HG03060 (cell line): ENCODE measurements at regions not wholly inside any gene's neighbourhood (a gene's known extent, or its start where the extent isn't known, plus 50 kb on each side); places are given as distances from the start of the nearest gene placed in this dataset.

Source experiments
- ATAC-seq: cut with Tn5 transposase; IDR thresholded peaks from one replicate; pipeline ENCODE4 v1.9.1; 2021; ENCODE audit warnings: low read depth, moderate number of reproducible peaks; ENCODE audit not compliant: unreplicated experiment

DNA sequence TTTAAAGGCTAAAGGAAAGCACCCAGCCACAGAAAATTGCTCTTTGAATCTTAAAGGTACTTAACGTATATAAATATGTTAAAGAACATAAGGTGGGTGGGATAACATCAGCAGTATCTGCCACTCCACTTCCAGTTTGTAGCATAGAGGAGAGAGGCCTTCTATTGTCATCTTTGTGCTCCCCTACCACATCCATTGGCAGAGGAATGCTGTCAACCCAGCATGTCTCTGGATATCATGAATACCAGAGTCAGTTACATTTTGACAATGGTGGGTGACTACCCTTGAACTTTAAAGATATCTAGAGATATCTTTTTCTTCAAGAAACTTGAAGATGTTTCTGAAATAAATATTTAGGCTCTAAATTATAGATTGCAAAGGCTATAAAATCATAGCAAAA lies 283.2 kb upstream of the LRRC7 start:
- ATAC-seq: no peak

DNA sequence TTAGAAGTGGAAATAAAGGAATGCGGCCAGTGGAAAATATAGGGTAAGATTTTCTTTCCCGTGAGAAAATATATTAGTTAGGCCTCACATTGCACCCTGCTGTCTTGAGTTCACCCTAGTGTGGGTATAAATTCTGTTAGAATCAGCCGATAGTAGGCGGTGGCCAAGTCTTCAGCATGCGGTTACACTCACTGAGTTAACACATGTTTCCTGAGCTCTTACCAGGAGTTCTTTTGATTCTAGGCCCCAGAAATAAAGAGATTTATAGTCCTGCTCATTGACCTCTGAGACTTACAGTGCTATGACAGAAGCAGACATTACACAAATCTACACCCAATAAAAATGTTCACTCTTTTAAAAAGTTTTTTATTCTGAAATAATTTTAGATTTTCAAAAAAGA lies 279.3 kb upstream of the LRRC7 start:
- ATAC-seq: no peak

DNA sequence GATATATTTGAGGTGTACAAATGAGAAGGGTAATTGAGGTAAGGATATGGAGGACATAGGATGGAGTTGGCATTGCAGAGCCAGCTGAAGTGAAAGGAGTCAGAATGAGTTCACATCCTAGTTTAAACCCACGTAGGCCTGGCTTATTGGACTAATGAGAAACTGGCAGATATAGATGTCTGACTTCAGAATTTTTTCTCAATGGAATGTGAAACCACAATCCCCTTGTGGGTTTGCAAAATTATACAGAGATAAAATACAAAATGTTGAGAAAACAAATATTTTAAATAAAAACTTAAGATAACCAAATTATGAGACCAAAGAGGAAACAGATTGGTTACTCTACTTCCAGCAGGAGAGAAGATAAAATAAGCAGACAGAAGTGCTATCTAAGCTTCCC lies 277.4 kb upstream of the LRRC7 start:
- ATAC-seq: no peak

DNA sequence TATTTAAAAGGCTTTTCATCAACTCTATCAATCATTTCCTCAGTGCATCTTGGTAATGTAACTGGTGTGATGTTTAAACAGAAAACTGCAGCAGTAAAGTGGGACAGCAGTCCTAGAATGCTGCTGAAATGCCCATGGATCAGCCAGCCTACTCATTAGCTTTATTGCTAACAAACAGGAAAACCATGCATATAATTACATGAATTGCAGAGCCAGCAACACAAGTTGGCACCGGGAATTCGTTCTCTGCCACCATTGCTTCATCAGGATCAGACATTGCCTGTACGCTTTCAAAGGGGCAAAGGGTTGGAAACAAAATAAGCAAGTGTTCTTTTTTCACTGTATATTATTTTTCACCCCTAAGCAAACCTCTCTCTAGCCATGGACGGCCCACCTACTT lies 276.2 kb upstream of the LRRC7 start:
- no peak for ATAC-seq

- no peak for ATAC-seq
Observed at GRCh38 chr1:69292833-69293232, 274.9 kb upstream of the LRRC7 start.

GRCh38 chr1:69294171-69294570 lies 273.6 kb upstream of the LRRC7 start:
- ATAC-seq: no peak

DNA sequence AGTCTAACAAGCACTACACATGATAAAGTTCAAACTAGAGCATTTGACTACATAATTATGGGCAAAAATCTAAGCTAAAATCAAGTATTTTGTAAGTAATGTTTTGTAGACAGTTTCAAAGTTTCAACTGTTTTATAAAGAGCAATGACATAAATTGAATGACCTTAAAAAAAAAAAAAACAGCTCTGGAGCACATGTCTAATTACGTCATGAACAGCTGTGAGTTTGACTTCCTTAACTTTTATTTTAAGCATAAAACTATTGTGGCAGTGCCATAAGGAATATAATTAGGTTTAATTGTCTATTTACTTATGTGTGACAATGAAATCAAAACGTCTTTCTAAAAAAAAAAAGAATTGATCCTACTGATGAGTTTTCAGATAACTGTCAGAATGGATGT lies 272.5 kb upstream of the LRRC7 start:
- ATAC-seq: no peak

DNA sequence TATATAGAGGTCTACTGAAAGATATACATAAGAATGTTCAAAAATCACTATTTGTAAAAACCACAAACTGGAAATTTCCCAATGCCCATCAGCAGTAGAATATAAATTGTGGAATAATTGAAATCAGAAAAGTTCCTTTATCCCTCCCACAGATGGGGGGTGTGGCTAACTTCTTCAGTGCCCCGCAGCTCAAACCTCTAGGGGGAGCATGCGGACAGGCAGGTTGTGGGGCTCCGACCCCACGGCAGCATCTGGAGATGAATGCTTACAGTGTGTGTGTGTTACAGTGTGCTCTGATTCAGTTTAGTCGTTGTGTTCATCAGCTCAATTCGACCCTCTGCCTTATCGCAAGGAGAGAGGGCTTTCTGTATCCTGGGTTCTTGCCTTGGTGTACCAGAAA lies 262.1 kb upstream of the LRRC7 start:
- no peak for ATAC-seq

DNA sequence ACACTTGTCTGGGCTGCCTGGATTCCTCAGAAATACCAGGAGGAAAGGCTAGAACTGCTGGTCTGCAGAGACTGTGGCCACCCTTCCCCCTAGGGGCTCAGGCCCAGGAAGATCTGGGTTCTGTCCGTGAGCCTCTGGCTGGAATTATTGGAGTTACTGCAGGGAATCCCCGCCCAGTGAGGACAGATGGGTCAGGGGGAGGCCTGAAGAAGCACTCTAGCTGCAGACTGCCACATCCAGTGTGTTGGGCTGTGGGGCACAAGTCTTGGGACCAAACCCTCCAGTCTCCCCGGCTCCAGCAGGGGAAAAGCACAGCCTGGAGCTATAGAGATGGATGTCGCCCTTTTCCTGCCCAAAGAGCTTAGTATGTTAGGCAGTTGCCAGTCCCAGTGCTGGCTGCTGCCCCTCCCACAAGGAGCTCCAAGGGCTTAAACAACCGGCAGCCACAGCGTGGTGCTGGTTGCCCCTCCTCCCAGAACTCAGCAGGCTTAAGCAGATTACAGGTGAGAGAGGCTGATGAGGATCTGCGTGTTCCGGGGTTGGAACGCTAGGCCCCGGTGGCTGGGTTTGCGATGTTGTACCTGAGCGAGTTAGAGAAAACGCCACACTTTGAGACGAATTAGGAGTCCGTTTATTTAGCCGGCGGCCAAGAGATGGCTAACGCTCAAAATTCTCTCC lies 255.5 kb upstream of the LRRC7 start:
- ATAC-seq: no peak

DNA sequence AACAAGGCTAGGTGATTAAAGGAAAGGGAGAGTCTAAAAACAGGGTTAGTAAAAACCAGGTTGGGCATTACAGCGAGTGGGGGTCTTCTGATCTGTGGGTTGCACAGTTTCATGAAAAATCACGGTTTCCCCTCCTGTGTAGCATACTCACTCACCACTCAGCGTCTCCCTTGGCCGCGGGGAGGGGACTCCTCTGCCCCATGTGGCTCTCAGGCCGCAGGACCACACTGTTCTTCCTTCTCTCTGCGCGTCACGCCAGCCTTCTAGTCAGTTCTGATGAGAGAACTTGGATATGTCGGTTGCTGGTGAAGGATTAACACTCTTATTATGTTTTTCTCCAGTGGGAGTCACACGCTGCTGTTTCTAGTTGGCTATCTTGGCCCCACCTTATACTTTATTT lies 254.6 kb upstream of the LRRC7 start:
- no peak for ATAC-seq

DNA sequence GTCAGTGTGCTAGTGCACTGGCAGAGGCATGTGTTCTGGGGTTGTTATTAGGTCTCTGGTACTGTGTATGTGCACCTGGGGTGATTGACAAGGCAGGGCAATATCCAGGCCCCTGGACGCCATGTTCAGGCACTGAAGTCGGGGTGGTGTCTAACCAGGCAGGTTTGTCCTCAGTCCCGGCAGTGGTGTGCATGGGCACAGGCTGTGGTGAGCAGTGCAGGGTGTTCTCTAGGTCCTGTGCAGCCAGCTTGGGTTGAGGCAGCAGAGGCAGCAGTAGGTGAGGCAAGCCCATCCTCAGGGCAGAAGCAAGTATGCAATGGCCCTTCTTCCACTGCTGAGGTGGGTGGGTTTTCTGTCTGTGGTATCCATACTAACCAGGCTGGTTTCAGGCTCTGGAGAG lies 252.3 kb upstream of the LRRC7 start:
- ATAC-seq: no peak

DNA sequence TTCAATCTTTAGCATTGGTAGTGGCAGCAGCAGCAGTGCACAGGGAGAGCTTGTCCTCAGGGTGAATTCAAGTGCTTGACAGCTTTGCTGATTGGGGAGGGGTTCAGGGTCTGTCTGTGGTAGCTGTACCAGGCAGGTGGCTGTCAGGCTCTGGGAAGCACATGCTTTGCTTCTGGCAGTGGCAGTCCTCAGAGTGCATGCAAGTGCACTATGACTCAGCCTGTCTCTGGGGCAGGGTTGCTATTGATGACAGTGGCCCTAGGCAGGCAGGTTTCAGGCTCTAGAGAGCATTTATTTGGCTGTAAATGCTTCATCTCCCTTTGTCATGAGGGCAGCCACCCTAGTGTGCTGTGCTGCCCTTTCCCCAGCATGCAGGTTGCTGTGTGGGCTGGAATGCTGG lies 251.9 kb upstream of the LRRC7 start:
- ATAC-seq: no peak

DNA sequence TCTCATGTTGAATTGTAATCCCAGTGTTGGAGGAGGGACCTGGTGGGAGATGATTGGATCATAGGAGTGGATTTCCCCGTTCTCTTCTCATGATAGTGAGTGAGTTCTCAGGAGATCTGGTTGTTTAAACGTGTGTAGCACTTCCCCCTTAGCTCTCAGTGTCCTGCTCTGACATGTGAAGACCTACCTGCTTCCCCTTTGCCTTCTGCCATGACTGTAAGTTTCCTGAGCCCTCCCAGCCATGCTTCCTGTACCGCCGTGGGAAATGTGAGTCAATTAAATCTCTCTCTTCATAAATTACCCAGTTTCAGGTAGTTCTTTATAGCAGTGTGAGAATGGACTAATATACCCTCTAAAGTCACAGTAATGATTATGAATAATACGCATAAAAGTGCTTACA lies 248.4 kb upstream of the LRRC7 start:
- no peak for ATAC-seq

GRCh38 chr1:69320757-69321211 lies 246.9 kb upstream of the LRRC7 start:
- peak; percentile 89 for ATAC-seq

DNA sequence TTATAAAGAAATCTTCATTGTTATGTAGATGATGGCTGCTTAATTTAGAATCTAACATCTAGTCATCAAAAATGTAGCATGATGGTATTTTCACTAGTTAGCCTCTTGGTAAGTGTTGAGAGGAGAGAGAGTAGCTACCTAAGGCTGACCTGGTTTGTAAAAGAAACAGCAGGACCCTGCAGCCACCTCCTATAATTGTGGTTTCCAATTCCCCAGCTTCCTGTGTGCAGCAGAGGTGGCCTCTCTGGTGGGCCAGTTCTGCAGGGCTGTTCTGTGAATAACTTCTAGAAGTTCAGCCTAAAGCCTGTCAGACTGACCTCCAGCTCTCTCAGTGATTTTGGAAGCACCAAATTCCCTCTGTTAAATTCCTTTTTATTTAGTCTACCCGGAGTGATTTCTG lies 246.4 kb upstream of the LRRC7 start:
- ATAC-seq: no peak

GRCh38 chr1:69328186-69328585 lies 239.5 kb upstream of the LRRC7 start:
- no peak for ATAC-seq

DNA sequence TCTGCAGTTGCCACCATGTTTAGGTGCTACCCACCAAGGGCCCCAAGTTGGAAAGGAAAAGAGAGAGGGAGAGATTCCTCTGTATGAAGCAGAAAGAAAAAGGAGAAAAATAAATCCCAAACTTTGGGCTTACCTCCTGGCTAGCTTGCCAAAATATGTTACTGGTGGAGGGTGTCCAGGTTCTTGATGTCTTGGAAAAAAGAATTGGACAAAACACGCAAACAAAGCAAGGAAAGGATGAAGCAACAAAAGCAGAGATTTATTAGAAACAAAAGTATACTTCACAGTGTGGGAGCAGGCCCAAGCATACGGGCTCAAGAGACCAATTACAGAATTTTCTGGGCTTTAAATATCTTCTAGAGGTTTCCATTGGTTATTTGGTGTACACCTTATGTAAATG lies 204.5 kb upstream of the LRRC7 start:
- no peak for ATAC-seq

- ATAC-seq: no peak
Observed at GRCh38 chr1:69373520-69373919, 194.2 kb upstream of the LRRC7 start.

GRCh38 chr1:69376408-69376807 lies 191.3 kb upstream of the LRRC7 start:
- no peak for ATAC-seq

DNA sequence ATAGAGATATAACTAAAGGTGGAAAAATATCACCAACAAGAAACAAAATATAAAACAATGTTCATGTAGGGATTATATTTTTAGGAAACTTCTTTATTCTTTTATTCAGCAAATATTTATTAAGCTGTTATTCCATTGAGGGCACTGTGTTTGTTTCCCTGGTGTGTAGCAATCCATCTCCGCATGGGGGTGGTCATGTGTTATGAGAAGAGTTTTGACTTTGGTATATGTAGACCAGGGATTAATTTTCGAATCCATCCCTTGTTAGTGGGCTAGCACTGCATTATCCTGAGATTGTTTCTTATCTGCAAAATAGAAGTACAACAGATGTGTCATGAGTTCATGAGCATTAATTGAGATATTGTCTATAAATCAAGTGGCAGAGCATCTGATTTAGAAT lies 190.2 kb upstream of the LRRC7 start:
- ATAC-seq: no peak

DNA sequence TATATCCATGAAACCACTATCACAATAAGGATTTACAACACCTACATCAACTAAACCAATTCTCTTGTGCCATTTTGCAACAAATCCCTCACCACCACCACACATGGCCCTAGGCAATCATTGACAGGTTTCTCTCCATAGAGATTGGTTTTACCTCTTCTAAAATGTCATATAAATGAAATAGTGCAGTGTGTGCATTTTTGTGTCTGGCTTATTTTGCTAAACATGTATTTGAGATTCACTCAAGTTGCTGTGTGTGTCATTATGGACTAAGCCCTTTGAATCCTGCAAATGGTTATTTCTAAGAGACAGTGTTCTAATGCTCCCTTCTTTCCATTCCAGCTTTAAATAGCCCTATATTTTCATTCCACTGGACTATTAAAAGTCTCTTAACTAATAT lies 179.7 kb upstream of the LRRC7 start:
- no peak for ATAC-seq

GRCh38 chr1:69400128-69400527 lies 167.6 kb upstream of the LRRC7 start:
- ATAC-seq: no peak

DNA sequence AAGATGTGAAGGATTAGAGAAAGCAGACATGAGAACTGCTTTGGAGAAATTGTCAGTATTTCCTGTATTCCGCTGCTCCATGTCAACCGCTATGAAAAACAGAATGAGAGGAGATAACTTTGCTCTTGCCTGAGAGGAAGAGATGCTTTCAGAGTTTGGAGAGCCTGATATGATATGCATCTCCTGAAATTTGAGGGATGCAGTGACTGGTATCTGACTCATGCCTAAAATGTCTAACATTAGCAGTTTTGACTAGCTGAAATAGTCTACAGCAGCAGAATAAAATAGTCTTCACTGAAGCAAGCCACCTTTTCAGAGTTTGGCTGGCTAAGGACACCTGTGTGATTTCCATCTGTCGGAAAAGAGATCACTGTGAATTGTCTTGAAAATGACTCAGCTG lies 165.8 kb upstream of the LRRC7 start:
- ATAC-seq: no peak
